NB4 (cell line): ENCODE measurements at regions not wholly inside any gene's neighbourhood (a gene's known extent, or its start where the extent isn't known, plus 50 kb on each side); places are given as distances from the start of the nearest gene placed in this dataset.

Experiments used
- DNase-seq: peaks from one replicate; pipeline ENCODE4 v3.0.0; 2010; ENCODE audit warnings: low read depth
- H3K4me3 ChIP-seq: one replicate; pipeline ENCODE4 v1.5.1; 2011; ENCODE audit warnings: mild to moderate bottlenecking, low read depth, low read length, moderate library complexity
- MYC ChIP-seq: IDR thresholded peaks from 2 replicates; pipeline ENCODE4 v1.6.1; 2011; ENCODE audit warnings: low read depth, low read length
- POLR2A ChIP-seq: IDR thresholded peaks from 2 replicates; pipeline ENCODE4 v1.6.1; 2011; ENCODE audit warnings: mild to moderate bottlenecking; ENCODE audit not compliant: insufficient read length; ENCODE audit errors: extremely low read depth
- TF ChIP-seq, protein P1 (sequence below): IDR thresholded peaks from 2 replicates; pipeline ENCODE4 v1.6.1; 2011; ENCODE audit warnings: low read depth, low read length
- TF ChIP-seq, protein P2 (sequence below): IDR thresholded peaks from one replicate; pipeline ENCODE4 v1.5.1; 2012; ENCODE audit warnings: low read depth, low read length

DNA sequence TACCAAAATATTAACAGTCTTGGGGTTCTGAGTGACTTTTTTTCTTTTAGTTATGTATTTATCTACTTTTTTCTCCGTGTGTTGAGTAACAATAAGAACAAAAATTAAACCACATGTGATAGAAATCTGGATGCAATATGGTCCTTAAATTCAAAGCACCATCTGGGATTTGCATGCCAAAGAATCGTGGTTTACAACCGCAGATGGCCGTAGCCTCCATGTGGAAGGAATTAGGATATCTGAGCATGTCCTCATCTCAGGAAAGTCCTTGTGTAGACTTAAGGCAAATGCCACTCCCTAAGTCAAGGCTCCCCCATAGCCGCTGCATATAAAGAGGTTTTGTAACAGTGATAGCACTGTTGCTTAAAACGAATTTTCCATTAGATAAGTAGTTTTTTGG lies 304.0 kb downstream of the ZEB1 start:
- H3K4me3 ChIP-seq, result no peak overlapping the region
- no peak for DNase-seq
- TF ChIP-seq, protein P1, sequence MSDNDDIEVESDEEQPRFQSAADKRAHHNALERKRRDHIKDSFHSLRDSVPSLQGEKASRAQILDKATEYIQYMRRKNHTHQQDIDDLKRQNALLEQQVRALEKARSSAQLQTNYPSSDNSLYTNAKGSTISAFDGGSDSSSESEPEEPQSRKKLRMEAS, result no peak
- TF ChIP-seq POLR2A (no peak), MYC (no peak)
- TF ChIP-seq, protein P2, sequence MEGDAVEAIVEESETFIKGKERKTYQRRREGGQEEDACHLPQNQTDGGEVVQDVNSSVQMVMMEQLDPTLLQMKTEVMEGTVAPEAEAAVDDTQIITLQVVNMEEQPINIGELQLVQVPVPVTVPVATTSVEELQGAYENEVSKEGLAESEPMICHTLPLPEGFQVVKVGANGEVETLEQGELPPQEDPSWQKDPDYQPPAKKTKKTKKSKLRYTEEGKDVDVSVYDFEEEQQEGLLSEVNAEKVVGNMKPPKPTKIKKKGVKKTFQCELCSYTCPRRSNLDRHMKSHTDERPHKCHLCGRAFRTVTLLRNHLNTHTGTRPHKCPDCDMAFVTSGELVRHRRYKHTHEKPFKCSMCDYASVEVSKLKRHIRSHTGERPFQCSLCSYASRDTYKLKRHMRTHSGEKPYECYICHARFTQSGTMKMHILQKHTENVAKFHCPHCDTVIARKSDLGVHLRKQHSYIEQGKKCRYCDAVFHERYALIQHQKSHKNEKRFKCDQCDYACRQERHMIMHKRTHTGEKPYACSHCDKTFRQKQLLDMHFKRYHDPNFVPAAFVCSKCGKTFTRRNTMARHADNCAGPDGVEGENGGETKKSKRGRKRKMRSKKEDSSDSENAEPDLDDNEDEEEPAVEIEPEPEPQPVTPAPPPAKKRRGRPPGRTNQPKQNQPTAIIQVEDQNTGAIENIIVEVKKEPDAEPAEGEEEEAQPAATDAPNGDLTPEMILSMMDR, result no peak

DNA sequence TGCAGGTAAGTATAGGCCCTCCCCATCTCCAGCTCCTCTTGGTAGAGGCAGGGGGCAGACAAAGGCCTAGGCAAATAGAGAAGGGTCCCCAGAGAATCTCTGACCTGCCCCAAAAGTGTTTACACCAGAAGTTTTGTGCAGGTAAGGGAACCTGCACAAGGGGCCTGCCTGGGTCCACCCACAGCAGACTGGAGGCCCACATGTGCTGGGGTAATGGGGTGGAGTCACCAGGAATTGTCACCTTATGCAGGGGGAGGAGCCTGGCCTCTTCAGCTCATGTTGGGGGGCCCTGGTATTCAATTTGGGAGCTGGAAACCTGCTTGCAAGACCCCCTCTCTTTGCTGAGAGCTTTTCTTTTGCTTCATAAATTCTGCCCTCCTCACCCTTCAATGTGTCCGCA lies 302.7 kb downstream of the ZEB1 start:
- no peak overlapping the region for H3K4me3 ChIP-seq
- TF ChIP-seq POLR2A (no peak), MYC (no peak)
- TF ChIP-seq, protein P1, result no peak
- TF ChIP-seq, protein P2, result no peak

DNA sequence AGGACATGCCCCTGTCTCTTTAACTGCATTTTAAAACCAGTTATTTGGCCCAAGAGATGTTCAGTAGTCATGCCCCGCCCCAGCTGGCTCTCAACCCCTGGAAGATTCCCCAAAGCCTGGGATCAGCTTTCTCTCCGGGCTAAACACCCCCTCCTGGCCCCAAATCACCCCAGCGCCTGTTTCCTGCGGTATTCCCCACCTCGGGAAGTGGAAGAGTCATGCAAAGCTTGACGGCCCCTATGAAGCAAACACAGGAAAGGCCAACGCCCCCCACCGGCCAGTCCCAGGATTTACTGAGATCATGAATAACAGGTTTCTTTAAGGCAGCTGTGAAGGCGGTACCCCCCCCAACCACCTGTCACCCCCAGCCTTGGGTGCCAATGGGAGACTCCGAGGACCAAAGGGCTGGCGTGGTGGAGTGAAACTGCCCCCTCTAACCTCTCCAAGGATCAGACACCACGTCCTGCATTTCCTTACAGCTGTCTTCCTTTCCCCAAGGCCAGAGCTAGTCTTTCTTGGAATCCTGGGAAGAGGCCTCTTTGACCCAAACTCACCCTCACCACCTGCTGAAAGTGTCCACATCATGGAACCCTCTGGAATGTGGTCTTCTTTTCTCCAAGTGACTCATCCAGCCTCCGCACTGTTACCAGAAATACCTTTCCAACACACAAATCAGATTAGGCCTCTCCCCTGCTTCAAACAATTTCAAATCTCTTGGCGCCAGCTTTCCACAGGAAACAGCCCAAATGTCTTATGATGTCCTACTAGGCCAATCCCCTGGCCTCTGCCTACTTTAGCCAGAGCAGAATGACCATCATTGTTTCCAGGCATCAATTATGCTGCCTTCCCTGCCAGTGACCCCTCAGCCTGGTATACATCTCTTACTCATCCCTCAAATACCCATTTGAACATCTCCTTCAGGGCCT lies 301.5 kb downstream of the ZEB1 start:
- DNase-seq, result no peak
- TF ChIP-seq, protein P2, result no peak
- no peak for TF ChIP-seq POLR2A

More for the DNA sequence above, 302.7 kb downstream of the ZEB1 start:
- DNase-seq, result no peak

DNA sequence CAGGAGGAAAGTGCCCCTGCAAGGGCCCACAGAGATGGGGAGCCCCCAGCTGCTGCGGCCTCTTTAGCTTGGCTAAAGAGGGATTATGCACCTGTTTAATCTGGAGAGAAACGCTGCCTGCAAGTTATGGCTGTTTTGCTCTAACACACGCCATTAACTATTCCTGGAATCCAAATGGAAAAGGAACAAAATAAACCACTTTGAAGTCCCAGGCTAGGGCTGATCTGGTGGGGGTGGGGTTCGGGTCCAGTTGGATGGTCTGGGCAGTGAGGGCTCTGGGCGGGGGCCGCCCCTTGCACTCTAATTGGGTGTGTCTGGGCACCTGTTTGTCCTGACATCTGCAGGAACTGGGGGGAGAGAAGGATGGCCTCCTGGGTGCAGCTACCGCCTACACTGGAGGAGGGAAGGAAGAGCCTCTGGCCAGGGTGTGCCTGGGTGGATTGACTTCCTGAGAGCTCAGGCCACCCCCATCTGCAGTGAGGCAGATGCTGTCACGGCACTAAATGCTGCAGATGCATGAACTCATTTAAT lies 300.6 kb downstream of the ZEB1 start:
- TF ChIP-seq MYC, result no peak
- no peak for TF ChIP-seq POLR2A
- TF ChIP-seq, protein P2, result no peak
- TF ChIP-seq, protein P1, result no peak
- no peak overlapping the region for H3K4me3 ChIP-seq
- DNase-seq, result no peak

More for the DNA sequence above, 301.5 kb downstream of the ZEB1 start:
- H3K4me3 ChIP-seq, result no peak overlapping the region

DNA sequence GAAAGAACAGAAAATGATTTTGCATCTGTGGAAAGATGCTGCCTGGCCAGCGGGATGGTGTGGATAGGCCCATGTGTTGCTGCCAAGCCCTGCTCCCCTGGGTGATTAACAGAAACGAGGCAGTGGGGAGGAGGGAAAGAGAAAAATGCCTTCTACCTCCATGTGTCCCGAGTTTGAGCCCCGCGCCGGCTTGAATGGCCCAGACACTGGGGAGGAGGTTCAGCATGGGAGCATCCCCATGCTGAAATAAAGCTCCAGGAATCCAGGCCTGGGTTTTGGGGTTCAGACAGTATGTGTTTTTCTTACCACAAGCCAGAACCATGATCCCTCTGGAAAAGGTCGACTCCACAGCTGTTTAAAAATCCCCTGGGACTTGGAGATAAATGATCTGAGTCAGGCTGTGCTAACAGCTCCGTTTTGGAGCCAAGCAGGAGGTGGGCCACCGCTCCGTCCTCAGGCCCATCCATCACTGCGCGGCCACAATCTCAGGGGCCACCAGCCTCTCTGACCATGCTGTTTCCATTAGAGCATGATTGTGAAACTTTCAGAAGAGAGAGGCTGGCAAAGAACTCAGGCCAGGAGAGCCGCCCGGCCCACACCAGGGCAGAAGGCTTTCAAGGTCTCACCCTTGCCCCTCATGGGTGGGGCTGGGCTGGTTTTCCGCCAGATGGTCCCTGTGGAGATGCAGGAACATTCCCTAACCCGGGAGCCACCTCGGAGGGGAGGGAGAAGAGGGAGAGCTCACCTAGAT lies 299.7 kb downstream of the ZEB1 start:
- no peak for DNase-seq
- H3K4me3 ChIP-seq, result no peak overlapping the region
- TF ChIP-seq, protein P2, result no peak
- TF ChIP-seq, protein P1, result no peak
- TF ChIP-seq MYC, result no peak
- no peak for TF ChIP-seq POLR2A
